ENCODE measurements at regions not wholly inside any gene's neighbourhood (a gene's known extent, or its start where the extent isn't known, plus 50 kb on each side); places are given as distances from the start of the nearest gene placed in this dataset.

- TF ChIP-seq CTCF (IDR thresholded peaks at IDR 0.05), result no peak
- TF ChIP-seq POLR2A (IDR thresholded peaks at IDR 0.05), result no peak
Observed at GRCh38 chr11:15590132-15590531, 475.4 kb downstream of the INSC start.
